IMR-90 (cell line): ENCODE measurements at regions not wholly inside any gene's neighbourhood (a gene's known extent, or its start where the extent isn't known, plus 50 kb on each side); places are given as distances from the start of the nearest gene placed in this dataset.

Experiments used
- BHLHE40 ChIP-seq: fragments of 150-350 bp; IDR thresholded peaks from 2 replicates; pipeline ENCODE4 v1.6.1; 2016; ENCODE audit warnings: mild to moderate bottlenecking, low read depth, low read length
- CEBPB ChIP-seq: IDR thresholded peaks from 2 replicates; pipeline ENCODE4 v1.6.1; 2012; ENCODE audit warnings: low read depth, low read length, improper control_type of control experiment
- CHD1 ChIP-seq: IDR thresholded peaks from 2 replicates; pipeline ENCODE4 v1.6.1; 2012; ENCODE audit warnings: low read depth, low read length, improper control_type of control experiment
- MAZ ChIP-seq: IDR thresholded peaks from 2 replicates; pipeline ENCODE4 v1.6.1; 2012; ENCODE audit warnings: low read depth, mild to moderate bottlenecking, low read length, improper control_type of control experiment, moderate library complexity, borderline replicate concordance
- MXI1 ChIP-seq: IDR thresholded peaks from 2 replicates; pipeline ENCODE4 v1.6.1; 2012; ENCODE audit warnings: low read depth, mild to moderate bottlenecking, low read length, moderate library complexity, borderline replicate concordance
- POLR2A ChIP-seq: IDR thresholded peaks from 2 replicates; pipeline ENCODE4 v1.6.1; 2012; ENCODE audit warnings: mild to moderate bottlenecking, low read depth, low read length
- RAD21 ChIP-seq: IDR thresholded peaks from 2 replicates; pipeline ENCODE4 v1.6.1; 2012; ENCODE audit warnings: low read length, improper control_type of control experiment
- RCOR1 ChIP-seq: IDR thresholded peaks from 2 replicates; pipeline ENCODE4 v1.6.1; 2012; ENCODE audit warnings: mild to moderate bottlenecking, low read length, improper control_type of control experiment; ENCODE audit not compliant: insufficient replicate concordance
- RFX5 ChIP-seq: IDR thresholded peaks from 2 replicates; pipeline ENCODE4 v1.8.0; 2012; ENCODE audit warnings: low read depth, mild to moderate bottlenecking, low read length, moderate library complexity
- SMC3 ChIP-seq: fragments of 150-350 bp; IDR thresholded peaks from 2 replicates; pipeline ENCODE4 v1.6.1; 2016; ENCODE audit warnings: low read depth, mild to moderate bottlenecking, antibody characterized with exemption, low read length, moderate library complexity
- TF ChIP-seq, protein P1 (sequence below): conservative IDR thresholded peaks from 2 replicates; pipeline ENCODE4 v1.5.1; 2012; ENCODE audit warnings: mild to moderate bottlenecking, low read depth, low read length, improper control_type of control experiment
- TF ChIP-seq, protein P2 (sequence below): fragments of 150-350 bp; IDR thresholded peaks from 2 replicates; pipeline ENCODE4 v1.6.1; 2017; ENCODE audit warnings: mild to moderate bottlenecking, antibody characterized with exemption, low read length, low read depth
- TF ChIP-seq, protein P3 (sequence below): fragments of 150-350 bp; IDR thresholded peaks from 2 replicates; pipeline ENCODE4 v1.6.1; 2016; ENCODE audit warnings: low read depth, mild to moderate bottlenecking, low read length, moderate library complexity, borderline replicate concordance

DNA sequence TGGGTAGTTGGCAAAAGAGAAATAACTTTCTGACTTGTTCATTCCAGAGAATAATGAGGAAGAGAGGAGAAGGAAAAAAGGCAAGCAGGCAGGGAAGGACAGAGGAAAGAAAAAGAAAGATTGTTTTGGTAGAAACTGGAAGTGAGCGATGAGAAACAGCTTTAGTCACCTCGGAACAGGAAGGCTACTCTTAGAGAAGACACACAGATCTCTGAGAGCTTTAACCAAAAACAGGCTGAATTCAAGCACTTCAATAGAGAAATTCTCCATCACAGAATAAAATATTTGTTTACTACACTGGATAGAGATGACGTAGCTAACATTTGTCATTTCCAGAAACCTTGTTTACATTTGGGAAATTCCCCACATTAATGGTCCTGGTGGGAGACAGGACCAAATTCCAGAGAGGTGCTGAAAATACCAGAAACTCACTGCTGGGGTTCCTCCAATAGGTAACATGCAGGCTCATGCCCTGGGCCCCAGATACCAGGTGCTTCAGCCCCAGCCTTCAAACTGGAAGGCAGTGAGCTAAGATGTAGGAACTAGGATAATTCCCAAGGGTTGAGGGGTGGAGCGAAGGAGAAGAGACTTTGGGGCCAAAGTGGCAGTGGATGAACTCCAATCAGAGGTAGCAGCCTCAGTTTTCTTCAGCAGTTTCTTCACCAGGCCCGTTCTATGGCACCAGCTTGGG, 227.7 kb upstream of the GRAMD2B start:
- TF ChIP-seq CEBPB (no peak), POLR2A (no peak), RAD21 (no peak), MXI1 (no peak), MAZ (no peak), SMC3 (no peak), CHD1 (no peak), RFX5 (no peak), BHLHE40 (no peak), RCOR1 (no peak)
- TF ChIP-seq, protein P1, sequence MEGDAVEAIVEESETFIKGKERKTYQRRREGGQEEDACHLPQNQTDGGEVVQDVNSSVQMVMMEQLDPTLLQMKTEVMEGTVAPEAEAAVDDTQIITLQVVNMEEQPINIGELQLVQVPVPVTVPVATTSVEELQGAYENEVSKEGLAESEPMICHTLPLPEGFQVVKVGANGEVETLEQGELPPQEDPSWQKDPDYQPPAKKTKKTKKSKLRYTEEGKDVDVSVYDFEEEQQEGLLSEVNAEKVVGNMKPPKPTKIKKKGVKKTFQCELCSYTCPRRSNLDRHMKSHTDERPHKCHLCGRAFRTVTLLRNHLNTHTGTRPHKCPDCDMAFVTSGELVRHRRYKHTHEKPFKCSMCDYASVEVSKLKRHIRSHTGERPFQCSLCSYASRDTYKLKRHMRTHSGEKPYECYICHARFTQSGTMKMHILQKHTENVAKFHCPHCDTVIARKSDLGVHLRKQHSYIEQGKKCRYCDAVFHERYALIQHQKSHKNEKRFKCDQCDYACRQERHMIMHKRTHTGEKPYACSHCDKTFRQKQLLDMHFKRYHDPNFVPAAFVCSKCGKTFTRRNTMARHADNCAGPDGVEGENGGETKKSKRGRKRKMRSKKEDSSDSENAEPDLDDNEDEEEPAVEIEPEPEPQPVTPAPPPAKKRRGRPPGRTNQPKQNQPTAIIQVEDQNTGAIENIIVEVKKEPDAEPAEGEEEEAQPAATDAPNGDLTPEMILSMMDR = no peak
- TF ChIP-seq, protein P2, sequence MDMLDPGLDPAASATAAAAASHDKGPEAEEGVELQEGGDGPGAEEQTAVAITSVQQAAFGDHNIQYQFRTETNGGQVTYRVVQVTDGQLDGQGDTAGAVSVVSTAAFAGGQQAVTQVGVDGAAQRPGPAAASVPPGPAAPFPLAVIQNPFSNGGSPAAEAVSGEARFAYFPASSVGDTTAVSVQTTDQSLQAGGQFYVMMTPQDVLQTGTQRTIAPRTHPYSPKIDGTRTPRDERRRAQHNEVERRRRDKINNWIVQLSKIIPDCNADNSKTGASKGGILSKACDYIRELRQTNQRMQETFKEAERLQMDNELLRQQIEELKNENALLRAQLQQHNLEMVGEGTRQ = no peak
- TF ChIP-seq, protein P3, sequence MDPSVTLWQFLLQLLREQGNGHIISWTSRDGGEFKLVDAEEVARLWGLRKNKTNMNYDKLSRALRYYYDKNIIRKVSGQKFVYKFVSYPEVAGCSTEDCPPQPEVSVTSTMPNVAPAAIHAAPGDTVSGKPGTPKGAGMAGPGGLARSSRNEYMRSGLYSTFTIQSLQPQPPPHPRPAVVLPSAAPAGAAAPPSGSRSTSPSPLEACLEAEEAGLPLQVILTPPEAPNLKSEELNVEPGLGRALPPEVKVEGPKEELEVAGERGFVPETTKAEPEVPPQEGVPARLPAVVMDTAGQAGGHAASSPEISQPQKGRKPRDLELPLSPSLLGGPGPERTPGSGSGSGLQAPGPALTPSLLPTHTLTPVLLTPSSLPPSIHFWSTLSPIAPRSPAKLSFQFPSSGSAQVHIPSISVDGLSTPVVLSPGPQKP = no peak
